MCF 10A (cell line): ENCODE measurements at regions not wholly inside any gene's neighbourhood (a gene's known extent, or its start where the extent isn't known, plus 50 kb on each side); places are given as distances from the start of the nearest gene placed in this dataset.

Experiments
- BruUV-seq: library from RNA; stranded (reverse); fragments of 400-500 nt; replicated peaks from 2 replicates; lab custom pipeline; 2021; lab: Mats Ljungman, UMichigan
- CTCF ChIA-PET: fragments of 300-600 bp; sonication (Branson Sonifier 250); formaldehyde crosslinking; extraction: SDS; loops from one replicate; lab custom pipeline; 2021; ENCODE audit warnings: antibody characterized with exemption, inconsistent platforms; lab: Yijun Ruan, JAX
- POLR2A ChIA-PET: fragments of 300-600, 350-650 bp; sonication (Branson Sonifier 250); formaldehyde crosslinking; extraction: SDS; loops from one replicate; lab custom pipeline; 2020; ENCODE audit warnings: antibody characterized with exemption, inconsistent platforms; lab: Yijun Ruan, JAX
- DNase-seq: peaks from one replicate; pipeline ENCODE4 v3.0.0-alpha.2; 2018; ENCODE audit not compliant: unreplicated experiment
- H3K27ac Mint-ChIP-seq: one replicate; pipeline ENCODE4 v1.8.0; 2022; ENCODE audit warnings: mild to moderate bottlenecking, low read depth, mixed read lengths; ENCODE audit not compliant: unreplicated experiment
- H3K27me3 Mint-ChIP-seq: one replicate; pipeline ENCODE4 v1.8.0; 2022; ENCODE audit warnings: mixed read lengths; ENCODE audit not compliant: insufficient read depth, unreplicated experiment
- H3K36me3 Mint-ChIP-seq: one replicate; pipeline ENCODE4 v1.8.0; 2022; ENCODE audit warnings: mild to moderate bottlenecking, moderate library complexity, mixed read lengths; ENCODE audit not compliant: insufficient read depth, unreplicated experiment
- H3K4me1 Mint-ChIP-seq: one replicate; pipeline ENCODE4 v1.8.0; 2022; ENCODE audit warnings: mixed read lengths; ENCODE audit not compliant: insufficient read depth, unreplicated experiment
- H3K4me3 Mint-ChIP-seq: one replicate; pipeline ENCODE4 v1.8.0; 2022; ENCODE audit warnings: mild to moderate bottlenecking, moderate library complexity, mixed read lengths; ENCODE audit not compliant: unreplicated experiment
- H3K9me3 Mint-ChIP-seq: one replicate; pipeline ENCODE4 v1.8.0; 2022; ENCODE audit warnings: mixed read lengths; ENCODE audit not compliant: unreplicated experiment
- intact Hi-C: fragments of 100-400 bp; cut with micrococcal nuclease; formaldehyde crosslinking; loops from 2 replicates; pipeline ENCODE4 v1.14.1; 2022
- TF ChIP-seq, protein P1 (sequence below): fragments of 200-600 bp; IDR thresholded peaks from one replicate; pipeline ENCODE4 v1.8.0; 2022; ENCODE audit warnings: antibody characterized with exemption, mild to moderate bottlenecking; ENCODE audit not compliant: unreplicated experiment

GRCh38 chr16:8084302-8084701 lies 506.0 kb downstream of the TMEM114 start:
- CTCF ChIA-PET, result no interaction called here
- POLR2A ChIA-PET, result no interaction called here
- peaks cover 22% of the 10 kb centered on the region for H3K9me3 Mint-ChIP-seq
- TF ChIP-seq, protein P1, sequence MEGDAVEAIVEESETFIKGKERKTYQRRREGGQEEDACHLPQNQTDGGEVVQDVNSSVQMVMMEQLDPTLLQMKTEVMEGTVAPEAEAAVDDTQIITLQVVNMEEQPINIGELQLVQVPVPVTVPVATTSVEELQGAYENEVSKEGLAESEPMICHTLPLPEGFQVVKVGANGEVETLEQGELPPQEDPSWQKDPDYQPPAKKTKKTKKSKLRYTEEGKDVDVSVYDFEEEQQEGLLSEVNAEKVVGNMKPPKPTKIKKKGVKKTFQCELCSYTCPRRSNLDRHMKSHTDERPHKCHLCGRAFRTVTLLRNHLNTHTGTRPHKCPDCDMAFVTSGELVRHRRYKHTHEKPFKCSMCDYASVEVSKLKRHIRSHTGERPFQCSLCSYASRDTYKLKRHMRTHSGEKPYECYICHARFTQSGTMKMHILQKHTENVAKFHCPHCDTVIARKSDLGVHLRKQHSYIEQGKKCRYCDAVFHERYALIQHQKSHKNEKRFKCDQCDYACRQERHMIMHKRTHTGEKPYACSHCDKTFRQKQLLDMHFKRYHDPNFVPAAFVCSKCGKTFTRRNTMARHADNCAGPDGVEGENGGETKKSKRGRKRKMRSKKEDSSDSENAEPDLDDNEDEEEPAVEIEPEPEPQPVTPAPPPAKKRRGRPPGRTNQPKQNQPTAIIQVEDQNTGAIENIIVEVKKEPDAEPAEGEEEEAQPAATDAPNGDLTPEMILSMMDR, result no peak
- no peak overlapping the region for H3K27ac Mint-ChIP-seq
- intact Hi-C loops, result no loop called here
- no peak overlapping the region for H3K4me3 Mint-ChIP-seq
- H3K36me3 Mint-ChIP-seq, result peaks cover 6% of the 10 kb centered on the region
- H3K4me1 Mint-ChIP-seq, result no peaks in the 10 kb centered on the region
- no TSS peak for BruUV-seq
- H3K27me3 Mint-ChIP-seq, result no peaks in the 10 kb centered on the region
- no peak for DNase-seq

- Mint-ChIP-seq H3K27me3 (no peaks in the 10 kb centered on the region), H3K4me1 (no peaks in the 10 kb centered on the region), H3K36me3 (peaks cover 6% of the 10 kb centered on the region), H3K27ac (no peak overlapping the region), H3K9me3 (peaks cover 18% of the 10 kb centered on the region), H3K4me3 (no peak overlapping the region)
- ChIA-PET CTCF (interaction anchor here (0.6 kb wide), 1 partner anchor 1415 kb away, joined by 3 read pairs; no protein-coding TSS in a partner anchor), POLR2A (no interaction called here)
- TF ChIP-seq, protein P1, result no peak
- no peak for DNase-seq
- intact Hi-C loops, result no loop called here
- no TSS peak for BruUV-seq
These were observed 506.8 kb downstream of the TMEM114 start for GRCh38 chr16:8083560-8083959.

DNA sequence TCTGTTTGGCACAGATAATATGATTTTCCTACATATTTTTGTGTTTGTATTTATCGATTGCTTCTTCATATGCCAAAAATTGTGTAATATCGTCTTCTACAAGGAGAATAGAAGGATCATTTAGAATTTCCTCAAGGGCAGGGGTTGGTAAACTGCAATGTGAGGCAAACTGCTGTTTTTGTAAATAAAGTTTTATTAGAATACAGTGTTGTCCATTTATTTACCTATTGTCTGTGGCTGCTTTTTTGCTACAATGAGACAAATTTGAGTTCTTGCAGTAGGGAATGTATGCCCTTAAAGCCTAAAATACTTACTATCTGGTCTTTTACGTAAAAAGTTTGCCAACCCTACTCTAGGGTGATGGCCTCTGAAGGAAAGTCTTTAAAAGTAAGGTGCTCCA lies 509.5 kb downstream of the TMEM114 start:
- CTCF ChIA-PET, result interaction anchor here (0.6 kb wide), 1 partner anchor 93 kb away, joined by 4 read pairs; no protein-coding TSS in a partner anchor
- BruUV-seq, result no TSS peak
- no peak overlapping the region for H3K4me3 Mint-ChIP-seq

GRCh38 chr16:8075271-8075670 lies 515.0 kb downstream of the TMEM114 start:
- H3K27me3 Mint-ChIP-seq, result no peaks in the 10 kb centered on the region

More for the DNA sequence above, 509.5 kb downstream of the TMEM114 start:
- no peaks in the 10 kb centered on the region for H3K4me1 Mint-ChIP-seq
- intact Hi-C loops, result no loop called here
- TF ChIP-seq, protein P1, result no peak
- no peaks in the 10 kb centered on the region for H3K27me3 Mint-ChIP-seq
- peaks cover 6% of the 10 kb centered on the region for H3K36me3 Mint-ChIP-seq
- H3K27ac Mint-ChIP-seq, result no peak overlapping the region
- H3K9me3 Mint-ChIP-seq, result peaks cover 16% of the 10 kb centered on the region
- POLR2A ChIA-PET, result no interaction called here
- DNase-seq, result no peak

More at GRCh38 chr16:8075271-8075670, 515.0 kb downstream of the TMEM114 start:
- H3K4me3 Mint-ChIP-seq, result no peak overlapping the region
- TF ChIP-seq, protein P1, result no peak
- no peak overlapping the region for H3K27ac Mint-ChIP-seq
- BruUV-seq, result no TSS peak
- ChIA-PET POLR2A (no interaction called here), CTCF (interaction anchor here (0.6 kb wide), 1 partner anchor 73 kb away, joined by 3 read pairs; no protein-coding TSS in a partner anchor)
- intact Hi-C loops, result no loop called here
- no peak for DNase-seq
- H3K9me3 Mint-ChIP-seq, result peaks cover 48% of the 10 kb centered on the region
- H3K4me1 Mint-ChIP-seq, result no peaks in the 10 kb centered on the region
- peaks cover 11% of the 10 kb centered on the region for H3K36me3 Mint-ChIP-seq
